D721Med (cell line): ENCODE measurements at regions not wholly inside any gene's neighbourhood (a gene's known extent, or its start where the extent isn't known, plus 50 kb on each side); places are given as distances from the start of the nearest gene placed in this dataset.

Experiments
- DNase-seq: peaks from one replicate; pipeline ENCODE4 v3.0.0; 2011; ENCODE audit warnings: low spot score; ENCODE audit not compliant: insufficient read length
- FAIRE-seq: peaks from 2 replicates; lab custom pipeline; 2011; peaks lifted over from hg19 to GRCh38; lab: Jason Lieb, UNC
- CTCF ChIP-seq: IDR thresholded peaks from 2 replicates; pipeline ENCODE4 v1.5.1; 2012; ENCODE audit warnings: mild to moderate bottlenecking, control low read depth; ENCODE audit not compliant: insufficient read depth; ENCODE audit errors: missing control alignments

- DNase-seq: no peak
- no peak for TF ChIP-seq CTCF
- no peak for FAIRE-seq
These were observed 88.7 kb upstream of the CCL2 start for GRCh38 chr17:34166352-34166751.

GRCh38 chr17:34167354-34167753 is 87.7 kb upstream of the CCL2 start:
- no peak for TF ChIP-seq CTCF
- no peak for DNase-seq
- no peak for FAIRE-seq

- FAIRE-seq (no peak), DNase-seq (no peak)
- no peak for TF ChIP-seq CTCF
These were observed 86.1 kb upstream of the CCL2 start for GRCh38 chr17:34168989-34169388.

GRCh38 chr17:34169496-34169895 is 85.6 kb upstream of the CCL2 start:
- FAIRE-seq: no peak
- no peak for DNase-seq
- TF ChIP-seq CTCF: no peak

- TF ChIP-seq CTCF: peak; percentile 90
- no peak for FAIRE-seq
- no peak for DNase-seq
These were observed 83.8 kb upstream of the CCL2 start for GRCh38 chr17:34171245-34171818.

- no peak for FAIRE-seq
- DNase-seq: no peak
- no peak for TF ChIP-seq CTCF
These were observed 82.6 kb upstream of the CCL2 start for GRCh38 chr17:34172390-34172918.

GRCh38 chr17:34173241-34173640 is 81.8 kb upstream of the CCL2 start:
- no peak for DNase-seq
- FAIRE-seq: no peak
- no peak for TF ChIP-seq CTCF
